Left lobe of liver (tissue), 2 donors: ENCODE measurements at regions not wholly inside any gene's neighbourhood (a gene's known extent, or its start where the extent isn't known, plus 50 kb on each side); places are given as distances from the start of the nearest gene placed in this dataset.

Experiments
- ATAC-seq: fragments of 200-7000 bp; cut with Tn5 transposase; one replicate; pipeline ENCODE4 v1.9.1; 2020; ENCODE audit warnings: mild to moderate bottlenecking, moderate library complexity
- DNase-seq: peaks from one replicate; pipeline ENCODE4 v3.0.0-alpha.2; 2020; ENCODE audit warnings: low spot score
- donor health status: DM: no; HTN: no; CAD: no; lungs with moderate emphysema.
- donor health status: DM: no; HTN: yes; CAD: no.

GRCh38 chr2:14352067-14352466 is 280.4 kb upstream of the LRATD1 start:
- no peak for DNase-seq
- no peak for ATAC-seq

- no peak for DNase-seq
- ATAC-seq: no peak
Measured at GRCh38 chr2:14354231-14354630, 278.3 kb upstream of the LRATD1 start.

GRCh38 chr2:14355102-14355501 is 277.4 kb upstream of the LRATD1 start:
- no peak for ATAC-seq
- no peak for DNase-seq

GRCh38 chr2:14358339-14358738 is 274.2 kb upstream of the LRATD1 start:
- DNase-seq (no peak), ATAC-seq (no peak)

GRCh38 chr2:14358774-14359173 is 273.7 kb upstream of the LRATD1 start:
- DNase-seq (no peak), ATAC-seq (no peak)

- ATAC-seq (no peak), DNase-seq (no peak)
Measured at GRCh38 chr2:14363137-14363536, 269.4 kb upstream of the LRATD1 start.

- DNase-seq: no peak
Measured at GRCh38 chr2:14363976-14364375, 268.5 kb upstream of the LRATD1 start.

GRCh38 chr2:14364471-14364870 is 268.0 kb upstream of the LRATD1 start:
- ATAC-seq (no peak), DNase-seq (no peak)

More at GRCh38 chr2:14363976-14364375, 268.5 kb upstream of the LRATD1 start:
- ATAC-seq: no peak

- DNase-seq (no peak), ATAC-seq (no peak)
Measured at GRCh38 chr2:14385043-14385442, 247.5 kb upstream of the LRATD1 start.

GRCh38 chr2:14387332-14387731 is 245.2 kb upstream of the LRATD1 start:
- ATAC-seq: no peak
- DNase-seq: no peak

- no peak for ATAC-seq
- DNase-seq: no peak
Measured at GRCh38 chr2:14388724-14389123, 243.8 kb upstream of the LRATD1 start.

- no peak for DNase-seq
- ATAC-seq: no peak
Measured at GRCh38 chr2:14396533-14397083, 235.9 kb upstream of the LRATD1 start.

GRCh38 chr2:14398641-14399040 is 233.9 kb upstream of the LRATD1 start:
- ATAC-seq (no peak), DNase-seq (no peak)

- DNase-seq (no peak), ATAC-seq (no peak)
Measured at GRCh38 chr2:14401873-14402272, 230.6 kb upstream of the LRATD1 start.

- ATAC-seq (no peak), DNase-seq (no peak)
Measured at GRCh38 chr2:14408695-14409094, 223.8 kb upstream of the LRATD1 start.

- DNase-seq: no peak
- ATAC-seq: no peak
Measured at GRCh38 chr2:14417551-14417950, 215.0 kb upstream of the LRATD1 start.

- ATAC-seq: no peak
- no peak for DNase-seq
Measured at GRCh38 chr2:14418115-14418514, 214.4 kb upstream of the LRATD1 start.

- DNase-seq (no peak), ATAC-seq (no peak)
Measured at GRCh38 chr2:14420851-14421250, 211.7 kb upstream of the LRATD1 start.

- DNase-seq (no peak), ATAC-seq (no peak)
Measured at GRCh38 chr2:14422426-14422825, 210.1 kb upstream of the LRATD1 start.

- no peak for ATAC-seq
Measured at GRCh38 chr2:14423145-14423906, 209.2 kb upstream of the LRATD1 start.

GRCh38 chr2:14424478-14425390 is 207.8 kb upstream of the LRATD1 start:
- no peak for DNase-seq
- ATAC-seq: no peak

More at GRCh38 chr2:14423145-14423906, 209.2 kb upstream of the LRATD1 start:
- no peak for DNase-seq

GRCh38 chr2:14425869-14426268 is 206.6 kb upstream of the LRATD1 start:
- no peak for ATAC-seq
- no peak for DNase-seq
